NB4 (cell line): ENCODE measurements at regions not wholly inside any gene's neighbourhood (a gene's known extent, or its start where the extent isn't known, plus 50 kb on each side); places are given as distances from the start of the nearest gene placed in this dataset.

ENCODE experiments used
- DNase-seq: peaks from one replicate; pipeline ENCODE4 v3.0.0; 2010; ENCODE audit warnings: low read depth
- H3K4me3 ChIP-seq: one replicate; pipeline ENCODE4 v1.5.1; 2011; ENCODE audit warnings: mild to moderate bottlenecking, low read depth, low read length, moderate library complexity
- CTCF ChIP-seq: IDR thresholded peaks from one replicate; pipeline ENCODE4 v1.5.1; 2012; ENCODE audit warnings: low read depth, low read length
- MAX ChIP-seq: IDR thresholded peaks from 2 replicates; pipeline ENCODE4 v1.6.1; 2011; ENCODE audit warnings: low read depth, low read length
- MYC ChIP-seq: IDR thresholded peaks from 2 replicates; pipeline ENCODE4 v1.6.1; 2011; ENCODE audit warnings: low read depth, low read length
- POLR2A ChIP-seq: IDR thresholded peaks from 2 replicates; pipeline ENCODE4 v1.6.1; 2011; ENCODE audit warnings: mild to moderate bottlenecking; ENCODE audit not compliant: insufficient read length; ENCODE audit errors: extremely low read depth

GRCh38 chr13:59345311-59345710 is 818.4 kb downstream of the DIAPH3 start:
- no peak overlapping the region for H3K4me3 ChIP-seq
- TF ChIP-seq MAX: no peak
- TF ChIP-seq MYC: no peak
- no peak for TF ChIP-seq CTCF
- no peak for TF ChIP-seq POLR2A
- no peak for DNase-seq

GRCh38 chr13:59346999-59347723 is 816.6 kb downstream of the DIAPH3 start:
- no peak for DNase-seq
- no peak overlapping the region for H3K4me3 ChIP-seq
- TF ChIP-seq CTCF: no peak
- TF ChIP-seq POLR2A: no peak
- TF ChIP-seq MAX: no peak
- no peak for TF ChIP-seq MYC

GRCh38 chr13:59348617-59349016 is 815.1 kb downstream of the DIAPH3 start:
- no peak for DNase-seq
- H3K4me3 ChIP-seq: no peak overlapping the region
- TF ChIP-seq CTCF (no peak), POLR2A (no peak), MAX (no peak), MYC (no peak)

GRCh38 chr13:59352600-59352999 is 811.1 kb downstream of the DIAPH3 start:
- DNase-seq: no peak
- TF ChIP-seq MYC: no peak
- no peak for TF ChIP-seq POLR2A
- no peak for TF ChIP-seq CTCF
- TF ChIP-seq MAX: no peak
- H3K4me3 ChIP-seq: no peak overlapping the region

- H3K4me3 ChIP-seq: no peak overlapping the region
- TF ChIP-seq POLR2A (no peak), MYC (no peak), MAX (no peak), CTCF (no peak)
- DNase-seq: no peak
Measured at GRCh38 chr13:59354665-59355369, 808.9 kb downstream of the DIAPH3 start.
